Right kidney (tissue), 1 donor: ENCODE measurements at regions not wholly inside any gene's neighbourhood (a gene's known extent, or its start where the extent isn't known, plus 50 kb on each side); places are given as distances from the start of the nearest gene placed in this dataset.

Experiments used
- DNase-seq: peaks from one replicate; pipeline ENCODE4 v3.0.0-alpha.2; 2016

DNA sequence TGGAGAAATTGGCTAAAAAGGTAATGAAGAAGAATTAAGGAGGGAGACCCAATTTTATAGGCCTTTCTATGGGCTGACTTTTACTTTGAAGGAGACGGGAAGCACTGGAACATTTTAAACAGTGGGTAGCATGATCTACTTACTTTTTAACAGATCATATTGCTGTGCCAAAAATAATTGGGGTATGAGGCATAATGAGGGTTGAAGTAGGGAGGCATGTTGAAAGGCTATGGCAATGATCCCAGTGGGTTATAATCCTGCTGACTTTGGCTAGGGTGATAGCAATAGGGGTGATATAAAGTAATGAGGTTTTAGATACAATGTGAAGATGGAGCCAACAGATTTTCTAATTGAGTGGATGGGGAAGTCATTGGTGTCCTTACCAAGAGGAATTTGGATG is 73.2 kb downstream of the GPR37 start:
- DNase-seq: no peak

DNA sequence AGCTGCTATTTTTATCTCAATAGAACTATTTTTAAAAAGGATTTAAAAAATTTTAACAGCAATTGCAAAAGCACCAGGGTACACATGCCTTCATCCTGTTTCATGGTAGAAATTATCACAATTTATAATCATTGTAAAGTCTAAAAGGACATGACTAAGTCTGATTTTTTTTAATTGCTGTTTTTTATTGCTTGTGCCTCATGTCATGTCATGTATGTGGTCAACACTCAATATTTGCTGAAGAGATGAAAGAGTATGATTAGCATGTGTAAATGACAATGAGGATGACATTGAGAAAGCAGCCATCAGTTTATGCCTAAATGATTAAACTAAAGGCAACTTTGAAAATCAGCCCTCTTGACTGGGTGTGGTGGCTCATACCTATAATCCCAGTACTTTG is 74.8 kb downstream of the GPR37 start:
- DNase-seq: no peak

DNA sequence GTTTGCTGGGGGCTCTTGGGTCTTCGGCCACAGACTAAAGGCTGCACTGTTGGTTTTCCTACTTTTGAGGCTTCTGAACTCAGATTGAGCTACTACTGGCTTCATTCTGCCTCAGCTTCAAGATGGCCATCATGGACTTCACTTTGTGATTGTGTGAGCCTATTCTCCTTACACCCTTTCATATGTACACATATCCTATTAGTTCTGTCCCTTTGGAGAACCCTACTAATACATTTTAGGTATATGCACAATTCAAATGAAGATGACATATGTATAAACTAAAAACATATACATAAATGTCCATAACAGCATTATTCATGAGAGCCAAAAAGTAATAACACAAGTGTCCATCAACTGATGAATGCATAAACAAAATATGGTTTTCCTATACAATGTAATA is 75.7 kb downstream of the GPR37 start:
- no peak for DNase-seq

DNA sequence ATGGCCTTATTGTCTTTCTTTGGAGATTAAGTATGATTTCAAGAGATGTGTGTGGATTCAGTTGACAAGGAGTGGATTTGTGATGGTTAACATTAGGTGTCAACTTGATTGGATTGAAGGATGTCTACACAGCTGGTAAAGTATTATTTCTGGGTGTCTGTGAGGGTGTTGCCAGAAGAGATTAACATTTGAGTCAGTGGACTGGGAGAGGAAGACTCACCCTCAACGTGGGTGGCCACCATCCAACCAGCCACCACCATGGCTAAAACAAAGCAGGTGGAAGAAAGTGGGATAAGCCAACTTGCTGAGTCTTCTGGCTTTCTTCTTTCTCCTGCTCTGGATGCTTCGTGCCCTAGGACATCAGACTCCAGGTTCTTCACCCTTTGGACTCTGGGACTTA is 76.1 kb downstream of the GPR37 start:
- DNase-seq: no peak

DNA sequence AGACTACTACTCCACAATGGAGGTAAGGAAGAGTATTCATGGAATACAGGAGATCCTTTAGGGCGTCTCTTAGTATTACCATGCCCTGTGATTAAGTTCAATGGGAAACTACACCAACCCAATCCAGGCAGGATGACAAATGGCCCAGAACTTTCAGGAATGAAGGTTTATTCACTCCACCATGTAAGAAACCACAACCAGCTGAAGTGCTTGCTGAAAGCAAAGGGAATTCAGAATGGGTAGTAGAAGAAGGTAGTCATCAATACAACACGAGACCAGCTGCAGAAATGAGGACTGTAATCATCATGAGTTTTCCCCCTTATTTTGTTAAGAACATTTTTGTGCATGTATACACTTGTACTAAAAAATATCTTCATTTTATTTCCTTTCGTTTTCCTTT is 76.6 kb downstream of the GPR37 start:
- DNase-seq: no peak

DNA sequence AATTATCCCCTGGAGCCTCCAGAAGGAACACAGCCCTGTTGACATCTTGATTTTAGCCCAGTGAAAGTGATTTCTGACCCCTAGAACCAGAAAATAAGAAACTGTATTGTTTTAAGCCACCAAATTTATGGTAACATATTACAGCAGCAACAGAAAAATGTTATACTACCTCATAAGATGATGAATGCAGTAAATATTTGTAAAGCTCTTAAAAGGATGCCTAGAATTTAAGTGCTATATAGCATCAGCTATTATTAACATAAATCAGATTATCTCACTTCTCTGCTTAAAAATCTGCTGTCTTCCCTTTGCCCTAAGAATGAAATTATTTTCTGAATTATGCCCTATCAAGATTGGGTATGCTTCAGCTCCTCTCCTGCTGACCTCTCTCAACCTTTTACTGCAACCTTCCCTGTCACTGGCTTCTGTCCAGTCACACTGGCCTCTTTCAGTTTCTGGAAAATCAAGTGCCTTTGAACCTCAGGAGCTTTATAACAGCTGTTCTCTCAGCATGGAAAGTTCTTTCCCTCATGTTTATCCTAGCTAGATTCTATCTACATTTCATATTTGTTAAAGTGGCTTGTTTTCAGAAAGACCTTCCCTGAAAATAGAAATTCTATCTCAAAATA is 78.9 kb downstream of the GPR37 start:
- DNase-seq: no peak

DNA sequence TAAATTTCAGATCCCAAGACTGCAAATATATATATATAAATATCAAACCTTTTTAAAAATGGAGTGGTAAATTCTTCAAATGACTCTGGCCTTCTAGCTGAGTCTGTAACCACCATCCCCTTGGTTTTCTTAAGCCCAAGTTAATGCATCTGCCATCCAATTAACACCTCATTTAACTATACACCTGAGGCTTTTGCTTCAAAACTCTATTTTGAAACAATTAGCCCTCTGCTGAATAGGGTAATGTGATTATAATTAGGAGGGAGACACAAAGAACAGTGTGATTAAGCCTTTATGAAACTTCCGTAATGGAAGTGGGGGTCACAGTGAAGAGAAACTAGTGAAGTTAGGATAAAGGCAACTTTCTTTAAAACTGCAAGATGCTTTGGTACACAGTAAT is 83.6 kb downstream of the GPR37 start:
- DNase-seq: no peak

DNA sequence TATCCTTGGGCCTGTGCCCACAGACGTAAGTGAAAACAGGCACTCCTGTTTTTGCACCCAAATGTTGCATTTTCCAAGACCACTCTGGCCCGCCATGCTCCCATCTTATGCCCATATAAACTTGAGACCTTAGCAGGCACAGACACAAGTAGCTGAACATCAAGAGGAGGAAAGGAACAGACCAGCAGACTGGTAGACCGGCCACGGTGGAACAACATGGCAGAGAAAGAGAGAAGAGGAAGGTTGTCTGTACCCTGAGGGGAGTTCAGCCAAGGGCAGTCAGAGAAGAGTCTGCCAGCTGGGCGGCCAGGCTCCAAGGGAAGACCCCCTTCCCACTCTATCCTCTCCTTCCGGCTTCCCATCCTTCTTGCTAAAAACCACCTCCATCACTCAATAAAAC is 85.3 kb downstream of the GPR37 start:
- no peak for DNase-seq

DNA sequence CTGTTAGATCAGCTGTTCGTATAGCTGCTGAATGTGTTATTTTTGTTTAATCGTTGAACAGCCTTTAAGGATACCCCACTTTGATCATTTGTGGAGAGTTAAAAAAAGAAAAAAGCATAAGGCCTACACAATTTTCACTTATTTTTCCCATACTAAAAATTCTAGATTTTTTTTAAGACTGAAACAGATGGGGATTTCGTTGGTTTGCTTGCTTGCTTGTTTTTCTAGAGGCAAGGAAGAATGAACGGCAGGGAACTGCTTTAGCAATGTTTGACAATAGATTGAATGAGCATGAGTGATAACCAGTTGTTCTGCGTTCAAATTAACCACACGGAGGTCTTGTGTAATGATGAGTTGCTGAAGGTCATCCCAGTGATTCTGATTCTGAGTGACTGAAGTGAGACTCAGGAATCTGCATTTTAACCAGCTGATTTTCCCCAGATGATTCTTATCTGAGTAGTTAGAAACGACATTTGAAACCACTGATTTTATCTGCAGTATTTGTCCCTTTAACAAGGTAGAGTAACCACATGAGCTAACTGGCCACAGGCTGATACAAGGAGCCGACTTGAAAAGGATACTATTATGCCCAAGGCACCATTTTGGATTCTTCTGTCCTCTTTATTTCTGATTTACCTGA is 85.9 kb downstream of the GPR37 start:
- no peak for DNase-seq

DNA sequence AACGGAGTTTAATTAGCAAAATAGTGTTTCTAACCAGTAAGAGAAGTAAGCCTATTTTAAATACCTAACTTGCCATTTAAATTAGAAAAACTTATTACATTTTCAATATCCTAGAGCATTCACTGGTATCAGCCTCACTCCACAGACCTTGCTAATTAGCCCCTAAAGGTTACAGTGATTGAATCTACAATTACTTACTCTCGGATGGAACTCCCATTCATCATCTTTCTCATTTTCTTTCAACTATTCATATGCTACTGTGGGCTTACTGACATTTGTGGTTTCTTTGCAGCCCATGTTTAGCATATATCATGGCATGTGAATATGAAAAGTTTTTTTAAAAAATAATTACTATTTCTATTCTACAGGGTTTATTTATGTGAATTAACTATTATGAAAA is 86.4 kb downstream of the GPR37 start:
- no peak for DNase-seq

DNA sequence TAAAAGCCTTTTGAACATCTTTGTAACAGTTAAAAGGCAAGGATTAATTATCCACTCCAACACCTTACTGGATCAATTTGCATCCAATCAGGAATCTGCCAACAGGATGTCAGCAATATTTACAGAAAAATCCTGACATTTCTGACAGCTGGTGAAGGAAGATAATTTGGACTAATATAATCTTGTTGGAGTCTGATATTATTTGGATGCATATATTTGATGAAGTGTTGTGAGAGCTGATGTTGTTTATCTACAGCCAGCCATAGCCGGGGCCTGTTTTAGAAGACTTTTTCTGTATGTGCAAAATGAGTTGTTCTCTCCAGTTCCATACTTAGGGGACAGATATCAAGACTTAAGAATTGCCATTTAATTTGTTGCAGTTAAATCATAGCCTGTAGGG is 91.1 kb downstream of the GPR37 start:
- DNase-seq: no peak

DNA sequence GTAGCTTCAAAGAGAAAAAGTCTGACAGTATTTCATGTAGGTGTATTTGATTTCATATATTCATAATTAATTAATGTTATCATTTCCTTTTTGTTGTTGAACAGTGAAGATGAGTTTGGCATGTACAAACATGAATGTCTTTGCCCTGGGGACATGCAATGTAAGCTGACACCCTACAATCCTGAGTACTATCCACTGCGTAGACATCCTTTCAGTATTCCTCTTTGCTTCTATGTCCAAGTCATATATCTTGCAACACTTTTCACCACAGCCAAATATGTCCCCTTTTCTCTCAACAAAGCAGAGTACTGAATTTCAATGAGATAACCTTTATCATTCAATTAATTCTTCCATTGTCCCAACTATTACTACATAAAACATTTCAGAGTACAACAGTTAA is 93.6 kb downstream of the GPR37 start:
- no peak for DNase-seq

DNA sequence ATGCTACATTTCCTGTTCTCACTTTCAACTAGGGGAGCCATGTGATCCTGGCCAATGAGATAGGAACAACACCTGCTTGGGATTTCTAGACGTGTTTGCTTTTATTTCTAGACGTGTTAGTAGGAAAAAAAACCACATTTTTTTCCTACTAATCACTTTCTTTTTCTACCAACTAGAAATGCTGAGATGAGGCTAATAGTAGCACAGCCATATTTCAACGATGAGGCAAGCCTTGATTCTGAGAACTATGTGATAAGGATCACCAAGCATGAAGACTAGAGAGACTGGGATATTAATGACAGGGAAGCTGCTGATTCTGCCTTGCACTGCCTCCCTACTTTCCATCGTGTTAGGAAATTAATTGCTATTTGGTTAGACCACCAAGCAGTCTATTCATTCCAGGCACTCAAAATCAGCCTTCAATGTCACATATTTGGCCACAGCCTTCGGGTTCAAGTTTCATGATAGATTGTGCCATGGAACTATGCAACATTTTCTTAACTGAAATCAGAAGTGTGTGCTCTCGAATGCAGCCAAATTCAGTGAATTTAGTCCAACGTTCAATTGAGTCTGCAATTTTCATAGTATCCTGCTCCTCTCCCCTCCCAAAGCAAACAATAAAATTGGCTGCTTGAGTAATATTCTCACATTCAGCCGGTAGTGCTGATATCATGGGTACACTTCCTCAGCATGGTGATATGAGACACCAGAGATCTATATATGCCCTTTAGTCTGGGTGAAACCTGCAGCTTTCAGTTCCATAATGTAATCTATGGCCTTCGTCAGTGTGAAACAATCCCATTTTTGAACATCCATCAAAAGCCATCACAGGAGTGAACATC is 98.1 kb downstream of the GPR37 start:
- DNase-seq: no peak

DNA sequence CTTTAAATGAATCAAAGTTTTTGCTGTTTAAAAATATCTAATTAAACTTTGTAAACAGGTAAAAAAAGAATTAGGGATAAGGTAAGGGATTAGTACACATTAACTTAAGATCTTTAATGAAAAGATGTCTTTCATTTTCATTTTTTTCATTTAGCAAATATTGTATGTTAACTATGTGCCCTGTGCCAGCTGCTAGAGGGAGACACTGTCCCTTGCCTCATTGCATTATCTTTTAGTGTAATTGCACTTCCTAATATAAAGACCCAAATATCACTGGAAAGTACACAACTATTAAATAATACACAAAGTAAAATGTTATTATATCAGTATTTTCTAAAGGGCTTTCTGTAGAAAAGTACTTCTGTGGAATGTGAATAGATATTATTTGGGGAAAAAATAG is 102.7 kb downstream of the GPR37 start:
- DNase-seq: no peak

DNA sequence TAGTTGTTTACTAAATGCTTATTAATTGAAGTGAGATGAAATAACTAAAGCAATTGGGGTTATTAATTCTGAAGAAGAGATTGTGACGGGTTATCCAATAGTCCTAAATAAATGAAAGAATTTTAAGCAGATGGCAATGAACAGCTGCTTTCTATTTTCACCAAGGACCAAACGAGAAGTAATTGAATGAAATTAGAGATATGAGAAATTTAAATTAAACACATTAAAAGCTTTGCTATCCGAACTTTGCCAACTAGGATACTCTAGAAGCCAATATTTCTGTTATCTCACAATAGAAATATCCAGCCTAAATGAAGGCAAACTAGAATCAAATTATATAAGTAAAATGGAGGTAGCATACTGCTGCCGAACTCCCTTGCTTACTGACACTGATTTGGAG is 103.2 kb downstream of the GPR37 start:
- no peak for DNase-seq

DNA sequence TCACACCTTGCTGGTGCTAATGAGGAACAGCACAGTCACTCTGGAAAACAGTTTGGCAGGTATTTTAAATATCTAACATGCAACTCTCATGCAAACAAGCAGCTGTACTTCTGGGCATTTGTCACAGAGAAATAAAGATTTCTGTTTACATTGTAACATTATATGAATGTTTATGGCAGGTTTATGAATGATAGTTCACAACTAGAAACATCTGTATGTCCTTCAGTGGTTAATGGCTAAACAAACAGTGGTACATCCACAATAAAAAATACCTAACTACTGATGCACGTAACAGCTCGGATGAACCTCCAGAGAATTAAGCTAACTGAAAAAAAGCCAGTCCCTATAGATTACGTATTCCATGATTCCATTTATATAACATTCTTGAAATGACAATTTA is 109.6 kb downstream of the GPR37 start:
- DNase-seq: no peak

DNA sequence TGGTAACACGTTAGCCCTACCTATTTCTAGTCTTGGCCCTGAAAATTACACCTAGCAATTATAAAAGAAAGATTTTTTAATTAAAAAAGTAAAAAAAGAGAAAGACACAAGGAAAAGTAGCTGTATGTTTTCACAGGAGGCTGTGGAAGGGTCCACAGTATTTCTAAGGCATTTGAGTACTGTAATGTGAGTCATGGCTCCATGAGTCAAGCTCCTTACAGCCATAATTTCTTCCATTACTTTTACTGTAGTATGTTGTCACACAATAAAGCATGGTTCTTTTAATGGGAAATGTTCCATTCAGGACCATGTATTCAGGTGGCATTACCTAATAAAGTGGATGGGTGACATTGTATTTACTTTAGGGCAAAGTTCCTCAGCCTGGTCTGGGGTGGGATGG is 113.4 kb downstream of the GPR37 start:
- DNase-seq: no peak

DNA sequence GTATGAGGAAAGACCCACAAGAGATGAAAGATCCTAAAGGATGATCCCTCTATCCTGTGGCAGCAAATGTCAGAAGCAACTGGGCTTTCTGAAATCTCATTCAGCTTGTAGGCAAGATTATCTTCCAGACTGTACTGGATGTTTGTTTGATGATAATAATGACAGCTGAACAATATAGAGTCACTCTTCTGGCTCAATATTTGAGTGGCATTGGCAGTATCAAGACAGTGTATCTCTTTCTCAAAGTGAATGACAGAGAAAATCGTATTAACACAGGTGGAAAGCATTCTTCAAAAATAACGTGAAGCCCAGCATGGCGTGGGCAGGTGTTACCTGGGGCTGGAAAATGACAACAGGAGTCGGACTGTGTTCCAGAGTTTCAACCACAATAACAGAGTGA is 114.5 kb downstream of the GPR37 start:
- DNase-seq: no peak

DNA sequence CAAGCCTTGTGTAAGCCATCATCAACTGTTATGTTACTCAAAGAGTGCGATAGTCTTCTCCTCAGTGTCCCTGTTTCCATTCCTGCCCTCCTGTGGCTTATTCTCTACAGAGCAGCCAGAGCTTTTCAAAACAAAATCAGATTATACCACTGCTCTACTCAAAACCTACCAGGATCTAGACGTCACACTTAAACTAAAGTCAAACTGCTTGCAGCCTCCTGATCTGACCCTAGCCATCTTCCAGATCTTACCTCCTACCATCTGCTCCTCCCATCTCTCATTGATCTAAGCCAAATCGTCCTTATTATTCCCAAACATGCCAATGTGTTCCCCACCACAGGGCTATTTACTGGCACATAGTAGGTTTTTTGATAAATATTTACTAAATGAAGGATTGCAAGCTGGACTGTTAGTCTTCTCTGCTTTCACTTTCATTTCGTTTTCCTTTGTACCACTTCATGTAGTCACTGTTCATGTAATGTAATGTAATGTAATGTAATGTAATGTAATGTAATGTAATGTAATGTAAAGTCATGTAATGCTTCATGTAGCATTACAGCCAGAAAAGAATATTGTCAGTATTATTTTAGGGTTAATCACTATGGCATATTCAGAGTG is 116.1 kb downstream of the GPR37 start:
- no peak for DNase-seq

DNA sequence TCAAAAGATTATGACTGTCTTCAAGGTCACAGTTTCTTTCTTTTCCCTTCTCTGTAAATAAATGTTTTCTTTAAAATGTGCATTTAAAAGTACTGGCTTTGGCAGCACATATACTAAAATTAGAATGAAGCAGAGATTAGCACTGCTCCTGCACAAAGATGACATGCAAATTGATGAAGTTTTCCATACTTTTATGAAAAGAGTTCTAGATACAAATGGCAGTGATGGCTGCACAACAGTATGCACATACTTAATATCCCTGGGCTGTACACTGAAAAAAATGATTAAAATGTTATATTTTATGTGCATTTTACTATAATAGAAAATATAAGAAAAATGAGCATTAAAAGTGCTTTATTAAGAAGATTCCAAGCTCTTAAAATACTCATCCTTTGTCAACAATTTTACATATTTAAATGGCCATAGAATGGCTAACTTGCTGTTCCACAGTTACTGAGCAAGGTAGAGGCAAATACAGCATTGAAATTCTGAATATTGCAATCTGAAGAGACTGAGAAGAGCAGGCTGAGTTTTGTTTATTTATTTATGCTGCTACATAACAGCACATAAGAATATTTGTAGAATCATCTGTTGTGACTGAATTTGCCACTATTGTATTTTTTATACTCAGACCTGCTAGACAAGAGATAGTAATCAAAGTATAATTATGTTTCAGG is 117.8 kb downstream of the GPR37 start:
- no peak for DNase-seq

DNA sequence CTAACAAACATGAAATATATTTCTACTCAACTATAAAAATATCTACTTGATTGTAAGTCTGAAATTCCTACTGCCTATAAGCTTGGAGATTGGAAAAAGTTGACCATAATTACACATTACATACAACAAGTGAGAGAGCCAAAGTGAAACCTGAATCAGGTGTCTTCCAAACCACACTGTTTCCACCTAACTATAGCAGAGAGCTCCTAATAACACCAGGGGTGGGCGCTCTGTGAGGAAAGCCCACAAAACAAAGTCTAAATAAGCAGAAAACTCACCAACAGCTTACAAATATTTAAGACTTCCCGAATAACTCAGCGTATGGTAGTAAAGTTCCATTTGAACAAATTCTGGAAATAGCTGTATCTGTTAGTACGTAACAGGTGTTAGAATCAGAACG is 119.9 kb downstream of the GPR37 start:
- no peak for DNase-seq

DNA sequence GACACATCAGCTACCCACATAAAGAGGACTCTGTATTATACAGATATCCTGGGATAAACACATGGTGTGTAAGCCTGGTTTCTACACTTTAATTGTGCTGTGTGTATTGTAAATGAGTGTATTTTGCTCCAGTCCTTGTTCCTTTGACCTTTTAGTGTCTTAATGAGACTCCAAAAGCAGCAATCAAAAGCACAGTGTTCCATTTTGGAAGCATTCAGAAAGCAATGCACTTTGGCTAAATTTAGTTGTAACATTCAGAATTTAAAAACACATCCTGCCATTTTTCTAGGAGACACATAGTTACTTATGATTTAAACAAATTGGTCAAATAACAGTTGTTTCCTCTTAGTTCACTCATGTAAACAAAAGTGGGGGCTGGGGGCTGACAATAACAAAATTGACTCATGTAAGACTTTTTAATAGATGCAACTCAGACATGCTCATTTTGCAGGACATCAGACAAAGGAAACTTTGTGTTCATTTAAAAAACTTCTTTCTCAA is 122.2 kb downstream of the GPR37 start:
- no peak for DNase-seq

DNA sequence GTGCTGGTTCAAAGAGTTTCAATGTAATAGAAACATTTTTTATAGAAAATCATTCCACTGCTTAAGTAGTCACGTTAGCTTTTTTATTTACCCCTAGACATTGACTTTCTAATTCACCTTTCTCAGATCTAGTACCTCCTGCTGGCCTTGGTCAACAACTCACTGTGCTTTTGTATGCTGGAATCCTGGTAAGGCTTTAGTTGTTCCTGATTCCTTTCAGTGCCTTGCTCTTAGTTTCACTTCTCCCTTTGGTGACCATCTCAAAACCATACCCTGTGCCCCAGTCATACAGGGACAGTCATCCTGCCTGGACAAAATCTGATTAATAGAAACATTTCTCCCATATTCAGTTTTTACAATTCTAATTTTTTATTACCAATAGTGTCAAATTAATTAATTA is 130.2 kb downstream of the GPR37 start:
- DNase-seq: no peak
